Transverse colon (tissue), 4 donors: ENCODE measurements at regions not wholly inside any gene's neighbourhood (a gene's known extent, or its start where the extent isn't known, plus 50 kb on each side); places are given as distances from the start of the nearest gene placed in this dataset.

Experiments
- DNase-seq: peaks from one replicate; pipeline ENCODE4 v3.0.0-alpha.2; 2019
- H3K27ac ChIP-seq, 4 donors: fragments of 200-600 bp; sonication (generic); 2 replicates each; pipeline ENCODE4 v1.5.1; 2016 to 2018; ENCODE audit warnings: inconsistent platforms in 4 of 4
- H3K27me3 ChIP-seq: fragments of 200-600 bp; sonication (generic); 2 replicates; pipeline ENCODE4 v1.5.1; 2017; ENCODE audit warnings: inconsistent platforms
- H3K36me3 ChIP-seq, 4 donors: fragments of 200-600 bp; sonication (generic); 2 replicates each; pipeline ENCODE4 v1.5.1; 2017 to 2019; ENCODE audit warnings: inconsistent platforms in 4 of 4
- H3K4me1 ChIP-seq, 4 donors: fragments of 200-600 bp; sonication (generic); 2 replicates each; pipeline ENCODE4 v1.5.1; 2017 to 2020; ENCODE audit warnings: inconsistent platforms in 4 of 4
- H3K4me3 ChIP-seq, 4 donors: fragments of 200-600 bp; sonication (generic); 1 replicate in 1 of 4; 2 replicates in 3 of 4; pipeline versions ENCODE4 v1.5.1 to v1.6.1; 2017 to 2019; ENCODE audit warnings: inconsistent platforms in 4 of 4
- H3K9me3 ChIP-seq, 2 donors: fragments of 200-600 bp; sonication (generic); 2 replicates each; pipeline ENCODE4 v1.5.1; 2017 to 2019; ENCODE audit warnings: inconsistent platforms in 2 of 2
- CTCF ChIP-seq, 5 experiments: fragments of 200-600 bp in 3 of 5; fragments of 450-650 bp in 2 of 5; sonication (generic) in 3 of 5; IDR thresholded peaks; 1 replicate in 2 of 5; 2 replicates in 3 of 5; pipeline ENCODE4 v1.5.1; 2016 to 2017; ENCODE audit warnings: antibody characterized with exemption in 5 of 5, inconsistent platforms in 3 of 5, mild to moderate bottlenecking in 2 of 5, moderate library complexity in 1 of 5
- EP300 ChIP-seq: sonication (generic); formaldehyde crosslinking; IDR thresholded peaks from one replicate; pipeline ENCODE4 v1.6.1; 2017; ENCODE audit warnings: antibody characterized with exemption, low read depth
- POLR2A ChIP-seq: fragments of 450-650 bp; IDR thresholded peaks from one replicate; pipeline ENCODE4 v1.6.1; 2016; ENCODE audit warnings: antibody characterized with exemption, mild to moderate bottlenecking, moderate library complexity
- POLR2AphosphoS5 ChIP-seq, 3 donors: sonication (generic); formaldehyde crosslinking; IDR thresholded peaks; one replicate each; pipeline ENCODE4 v1.6.1; 2016; ENCODE audit warnings: antibody characterized with exemption in 3 of 3
- WGBS, 2 donors: methylation state at CpG; one replicate each; pipeline ENCODE4 v1.1.5; 2018; ENCODE audit warnings: low coverage in 1 of 2; 5-methylcytosine and 5-hydroxymethylcytosine counted together
- in situ Hi-C, 4 donors: fragments of 200-750 bp; cut with MboI; loops; one replicate each; pipeline versions ENCODE4 v1.15.0 to v1.15.1; 2017; ENCODE audit warnings: low sequenced_read_pairs in 3 of 4, low pct_ligation_motif_present in 1 of 4, low pct_unique_long_range_greater_than_20kb in 1 of 4
- intact Hi-C: fragments of 100-400 bp; cut with DNase I; formaldehyde crosslinking; loops from one replicate; pipeline ENCODE4 v1.15.1; 2023; ENCODE audit warnings: low total_unique reads

GRCh38 chr22:44366372-44367300, 53.9 kb upstream of the SHISAL1 start:
- DNase-seq = no peak
- peaks cover 9 to 21% (median 15%) of the 10 kb centered on the region in 4 donors for H3K4me1 ChIP-seq
- H3K27me3 ChIP-seq = no peaks in the 10 kb centered on the region
- intact Hi-C loops (no loop called here), in situ Hi-C loops (no loop called here)
- H3K9me3 ChIP-seq = no peaks in the 10 kb centered on the region
- H3K36me3 ChIP-seq = no peaks in the 10 kb centered on the region
- H3K4me3 ChIP-seq = no peak overlapping the region
- 61% methylated on average over 7 of the region's 7 CpGs; no CpG with 5 or more reads in 1 of the 2 donors for WGBS, 2 donors
- no peak for TF ChIP-seq EP300
- no peak for TF ChIP-seq POLR2A
- TF ChIP-seq CTCF (IDR thresholded peaks at IDR 0.05) = no peak
- TF ChIP-seq POLR2AphosphoS5 (IDR thresholded peaks at IDR 0.05) = no peak
- no peak overlapping the region for H3K27ac ChIP-seq

GRCh38 chr22:44365832-44366231, 53.1 kb upstream of the SHISAL1 start:
- H3K27ac ChIP-seq = no peak overlapping the region
- no peaks in the 10 kb centered on the region for H3K9me3 ChIP-seq
- in situ Hi-C loops (no loop called here), intact Hi-C loops (no loop called here)
- DNase-seq = no peak
- WGBS, 2 donors = 67 to 81% methylated on average over 3 to 9 of the region's 9 CpGs
- no peak for TF ChIP-seq CTCF (IDR thresholded peaks at IDR 0.05)
- TF ChIP-seq POLR2AphosphoS5 (IDR thresholded peaks at IDR 0.05) = no peak
- TF ChIP-seq EP300 = no peak
- TF ChIP-seq POLR2A = no peak
- no peaks in the 10 kb centered on the region for H3K27me3 ChIP-seq
- H3K4me1 ChIP-seq = peaks cover 9 to 21% (median 15%) of the 10 kb centered on the region in 4 donors
- H3K4me3 ChIP-seq = no peak overlapping the region
- H3K36me3 ChIP-seq = no peaks in the 10 kb centered on the region

DNA sequence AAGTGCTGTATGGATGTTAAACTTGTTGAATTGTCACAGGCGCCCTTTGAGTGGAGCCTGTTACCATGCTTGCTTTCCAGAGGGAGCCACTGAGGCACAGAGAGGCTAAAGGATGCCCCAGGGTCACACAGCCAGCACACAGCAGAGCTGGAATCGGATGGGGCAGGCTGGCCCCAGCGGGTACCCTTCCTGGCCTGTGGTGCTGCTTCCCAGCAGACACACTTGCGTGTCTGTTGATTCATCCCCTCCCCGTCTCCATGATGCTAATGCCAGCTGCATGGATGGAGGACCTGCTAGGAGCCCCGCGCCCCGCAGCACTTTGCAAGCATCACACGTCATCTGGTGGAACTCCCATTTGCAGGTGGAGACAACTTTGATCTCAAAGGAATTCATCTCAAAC, 52.4 kb upstream of the SHISAL1 start:
- Histone ChIP-seq H3K36me3 (no peaks in the 10 kb centered on the region), H3K9me3 (no peaks in the 10 kb centered on the region), H3K4me1 (peaks cover 9 to 25% (median 18%) of the 10 kb centered on the region in 4 donors), H3K4me3 (no peak overlapping the region), H3K27ac (no peak overlapping the region), H3K27me3 (no peaks in the 10 kb centered on the region)
- in situ Hi-C loops (no loop called here), intact Hi-C loops (no loop called here)
- 76 to 100% methylated on average over 2 to 9 of the region's 9 CpGs for WGBS, 2 donors
- no peak for TF ChIP-seq EP300
- TF ChIP-seq POLR2A = no peak
- TF ChIP-seq CTCF (IDR thresholded peaks at IDR 0.05) = no peak
- TF ChIP-seq POLR2AphosphoS5 (IDR thresholded peaks at IDR 0.05) = no peak
- no peak for DNase-seq

DNA sequence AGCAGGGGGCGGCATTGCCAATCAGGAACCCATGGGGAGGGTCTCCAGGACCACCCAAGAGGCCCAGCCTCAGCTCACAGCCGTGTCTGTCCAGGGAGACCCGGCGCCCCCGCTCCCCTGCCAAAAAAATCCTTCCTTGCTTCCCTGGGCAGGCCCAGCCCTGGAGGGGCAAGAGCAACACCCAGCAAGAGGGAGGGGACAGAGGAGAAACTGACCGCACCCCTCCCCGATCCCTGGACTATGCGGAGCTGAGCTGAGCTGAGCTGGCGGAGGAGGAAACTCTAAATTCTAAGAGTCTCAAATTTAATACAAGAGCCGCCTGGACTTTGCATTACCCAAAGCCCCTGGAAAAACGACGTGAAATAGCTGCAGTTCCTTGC, 52.0 kb upstream of the SHISAL1 start:
- Histone ChIP-seq H3K4me1 (peaks cover 9 to 27% (median 21%) of the 10 kb centered on the region in 4 donors), H3K27me3 (no peaks in the 10 kb centered on the region), H3K4me3 (no peak overlapping the region), H3K36me3 (no peaks in the 10 kb centered on the region), H3K9me3 (no peaks in the 10 kb centered on the region), H3K27ac (peak overlapping the region in 2 of 4 donors; percentile 79 to 80)
- 58 to 70% methylated on average over 2 to 11 of the region's 12 CpGs for WGBS, 2 donors
- no peak for TF ChIP-seq POLR2AphosphoS5 (IDR thresholded peaks at IDR 0.05)
- no peak for TF ChIP-seq EP300
- TF ChIP-seq CTCF (IDR thresholded peaks at IDR 0.05) = no peak
- TF ChIP-seq POLR2A = no peak
- intact Hi-C loops = loop anchor here (5.0 kb wide), 1 partner anchor 57 kb away; no protein-coding TSS in a partner anchor
- DNase-seq = no peak
- in situ Hi-C loops = no loop called here
